ENCODE measurements at regions not wholly inside any gene's neighbourhood (a gene's known extent, or its start where the extent isn't known, plus 50 kb on each side); places are given as distances from the start of the nearest gene placed in this dataset.

GRCh38 chr17:72373910-72374741 lies 253.3 kb downstream of the SOX9 start:
- CTCF ChIA-PET, result interaction anchor here (0.5 kb wide), 1 partner anchor 667 kb away, joined by 3 read pairs; no protein-coding TSS in a partner anchor
- BruUV-seq (replicated peaks), result no TSS peak
- Mint-ChIP-seq H3K36me3 (ENCODE audit: insufficient read depth, unreplicated experiment) (no peaks in the 10 kb centered on the region), H3K4me3 (ENCODE audit: unreplicated experiment) (no peak overlapping the region), H3K27me3 (ENCODE audit: insufficient read depth, unreplicated experiment) (no peaks in the 10 kb centered on the region), H3K4me1 (ENCODE audit: insufficient read depth, unreplicated experiment) (peaks cover 14% of the 10 kb centered on the region), H3K9me3 (ENCODE audit: unreplicated experiment) (no peaks in the 10 kb centered on the region), H3K27ac (ENCODE audit: low read depth, unreplicated experiment) (no peak overlapping the region)
- no peak for DNase-seq (ENCODE audit: unreplicated experiment)
- POLR2A ChIA-PET, result interaction anchor here (0.6 to 0.8 kb wide), 2 partner anchors 13 to 33 kb away, joined by 3 read pairs; no protein-coding TSS in a partner anchor
- intact Hi-C loops (cut with micrococcal nuclease), result no loop called here
- no peak for TF ChIP-seq CTCF (IDR thresholded peaks at IDR 0.05; ENCODE audit: unreplicated experiment)

- BruUV-seq (replicated peaks), result no TSS peak
- ChIA-PET CTCF (no interaction called here), POLR2A (no interaction called here)
- DNase-seq (ENCODE audit: unreplicated experiment), result no peak
- H3K36me3 Mint-ChIP-seq (ENCODE audit: insufficient read depth, unreplicated experiment), result no peaks in the 10 kb centered on the region
- H3K27ac Mint-ChIP-seq (ENCODE audit: low read depth, unreplicated experiment), result no peak overlapping the region
- intact Hi-C loops (cut with micrococcal nuclease), result no loop called here
- H3K4me1 Mint-ChIP-seq (ENCODE audit: insufficient read depth, unreplicated experiment), result peaks cover 9% of the 10 kb centered on the region
- H3K27me3 Mint-ChIP-seq (ENCODE audit: insufficient read depth, unreplicated experiment), result no peaks in the 10 kb centered on the region
- H3K9me3 Mint-ChIP-seq (ENCODE audit: unreplicated experiment), result no peaks in the 10 kb centered on the region
- no peak overlapping the region for H3K4me3 Mint-ChIP-seq (ENCODE audit: unreplicated experiment)
- TF ChIP-seq CTCF (IDR thresholded peaks at IDR 0.05; ENCODE audit: unreplicated experiment), result no peak
Measured at GRCh38 chr17:72376526-72377345, 255.9 kb downstream of the SOX9 start.

- no peak for DNase-seq (ENCODE audit: unreplicated experiment)
- no peaks in the 10 kb centered on the region for H3K9me3 Mint-ChIP-seq (ENCODE audit: unreplicated experiment)
- H3K27me3 Mint-ChIP-seq (ENCODE audit: insufficient read depth, unreplicated experiment), result no peaks in the 10 kb centered on the region
- H3K4me3 Mint-ChIP-seq (ENCODE audit: unreplicated experiment), result no peak overlapping the region
- intact Hi-C loops (cut with micrococcal nuclease), result no loop called here
- peaks cover 5% of the 10 kb centered on the region for H3K4me1 Mint-ChIP-seq (ENCODE audit: insufficient read depth, unreplicated experiment)
- POLR2A ChIA-PET, result interaction anchor here (0.6 kb wide), 1 partner anchor 1149 kb away, joined by 3 read pairs; no protein-coding TSS in a partner anchor
- H3K27ac Mint-ChIP-seq (ENCODE audit: low read depth, unreplicated experiment), result no peak overlapping the region
- H3K36me3 Mint-ChIP-seq (ENCODE audit: insufficient read depth, unreplicated experiment), result no peaks in the 10 kb centered on the region
- TF ChIP-seq CTCF (IDR thresholded peaks at IDR 0.05; ENCODE audit: unreplicated experiment), result no peak
- no TSS peak for BruUV-seq (replicated peaks)
- CTCF ChIA-PET, result interaction anchor here (1.0 to 1.2 kb wide), 2 partner anchors 13 to 17 kb away, joined by 3 read pairs; no protein-coding TSS in a partner anchor
Measured at GRCh38 chr17:72378414-72379390, 257.9 kb downstream of the SOX9 start.
